Neural progenitor cell (in vitro differentiated cells): ENCODE measurements at regions not wholly inside any gene's neighbourhood (a gene's known extent, or its start where the extent isn't known, plus 50 kb on each side); places are given as distances from the start of the nearest gene placed in this dataset.

Experiments
- CTCF ChIP-seq: fragments of 200-600 bp; sonication (generic); IDR thresholded peaks from 2 replicates; pipeline ENCODE4 v1.5.1; 2017; ENCODE audit warnings: antibody characterized with exemption, mild to moderate bottlenecking
- EZH2 ChIP-seq: fragments of 200-600 bp; sonication (generic); IDR thresholded peaks from 2 replicates; pipeline ENCODE4 v1.6.1; 2017; ENCODE audit warnings: antibody characterized with exemption, mild to moderate bottlenecking, moderate library complexity
- EZH2phosphoT487 ChIP-seq: fragments of 200-600 bp; sonication (generic); IDR thresholded peaks from 2 replicates; pipeline ENCODE4 v1.6.1; 2017; ENCODE audit warnings: antibody characterized with exemption

GRCh38 chr7:85392326-85392725 is 205.5 kb upstream of the SEMA3D start:
- TF ChIP-seq CTCF = no peak
- no peak for TF ChIP-seq EZH2phosphoT487
- TF ChIP-seq EZH2 = no peak
